ENCODE measurements at regions not wholly inside any gene's neighbourhood (a gene's known extent, or its start where the extent isn't known, plus 50 kb on each side); places are given as distances from the start of the nearest gene placed in this dataset.

GRCh38 chr18:38420611-38421010 is 855.0 kb upstream of the CELF4 start:
- DNase-seq (ENCODE audit: low read depth in 2 of 2), result no peak

GRCh38 chr18:38415811-38416210 is 850.2 kb upstream of the CELF4 start:
- no peak for DNase-seq (ENCODE audit: low read depth in 2 of 2)

- DNase-seq (ENCODE audit: low read depth in 2 of 2), result no peak
These were observed 847.6 kb upstream of the CELF4 start for GRCh38 chr18:38413193-38413592.

GRCh38 chr18:38406607-38407006 is 841.0 kb upstream of the CELF4 start:
- no peak for DNase-seq (ENCODE audit: low read depth in 2 of 2)

GRCh38 chr18:38402509-38402908 is 836.9 kb upstream of the CELF4 start:
- DNase-seq (ENCODE audit: low read depth in 2 of 2), result no peak

- DNase-seq (ENCODE audit: low read depth in 2 of 2), result no peak
These were observed 831.5 kb upstream of the CELF4 start for GRCh38 chr18:38397094-38397493.

- no peak for DNase-seq (ENCODE audit: low read depth in 2 of 2)
These were observed 820.5 kb upstream of the CELF4 start for GRCh38 chr18:38386146-38386545.

- DNase-seq (ENCODE audit: low read depth in 2 of 2), result no peak
These were observed 804.4 kb upstream of the CELF4 start for GRCh38 chr18:38369772-38370690.

GRCh38 chr18:38368886-38369285 is 803.3 kb upstream of the CELF4 start:
- DNase-seq (ENCODE audit: low read depth in 2 of 2), result no peak

- DNase-seq (ENCODE audit: low read depth in 2 of 2), result no peak
These were observed 802.6 kb upstream of the CELF4 start for GRCh38 chr18:38368246-38368645.

GRCh38 chr18:38367473-38367872 is 801.9 kb upstream of the CELF4 start:
- no peak for DNase-seq (ENCODE audit: low read depth in 2 of 2)

- DNase-seq (ENCODE audit: low read depth in 2 of 2), result no peak
These were observed 796.7 kb upstream of the CELF4 start for GRCh38 chr18:38362286-38362792.

GRCh38 chr18:38358805-38359657 is 793.4 kb upstream of the CELF4 start:
- no peak for DNase-seq (ENCODE audit: low read depth in 2 of 2)

- DNase-seq (ENCODE audit: low read depth in 2 of 2), result no peak
These were observed 787.6 kb upstream of the CELF4 start for GRCh38 chr18:38353149-38353548.

- DNase-seq (ENCODE audit: low read depth in 2 of 2), result no peak
These were observed 784.5 kb upstream of the CELF4 start for GRCh38 chr18:38350141-38350540.

GRCh38 chr18:38330573-38330972 is 765.0 kb upstream of the CELF4 start:
- no peak for DNase-seq (ENCODE audit: low read depth in 2 of 2)

- no peak for DNase-seq (ENCODE audit: low read depth in 2 of 2)
These were observed 763.5 kb upstream of the CELF4 start for GRCh38 chr18:38329145-38329544.

GRCh38 chr18:38322206-38322605 is 756.6 kb upstream of the CELF4 start:
- DNase-seq (ENCODE audit: low read depth in 2 of 2), result no peak

- DNase-seq (ENCODE audit: low read depth in 2 of 2), result no peak
These were observed 755.7 kb upstream of the CELF4 start for GRCh38 chr18:38321262-38321661.

- no peak for DNase-seq (ENCODE audit: low read depth in 2 of 2)
These were observed 752.8 kb upstream of the CELF4 start for GRCh38 chr18:38318416-38318815.

- no peak for DNase-seq (ENCODE audit: low read depth in 2 of 2)
These were observed 748.2 kb upstream of the CELF4 start for GRCh38 chr18:38313831-38314230.

GRCh38 chr18:38312532-38312931 is 746.9 kb upstream of the CELF4 start:
- no peak for DNase-seq (ENCODE audit: low read depth in 2 of 2)
